Left ventricle myocardium inferior (tissue), 1 donor: ENCODE measurements at regions not wholly inside any gene's neighbourhood (a gene's known extent, or its start where the extent isn't known, plus 50 kb on each side); places are given as distances from the start of the nearest gene placed in this dataset.

Experiments
- DNase-seq: peaks from one replicate; pipeline ENCODE4 v3.0.0-alpha.2; 2020
- H3K27ac ChIP-seq: fragments of 200-600 bp; replicated peaks from 2 replicates; pipeline ENCODE4 v1.8.0; 2021
- H3K27me3 ChIP-seq: fragments of 200-600 bp; 2 replicates; pipeline ENCODE4 v1.8.0; 2021; ENCODE audit warnings: low read depth
- H3K36me3 ChIP-seq: fragments of 200-600 bp; 2 replicates; pipeline ENCODE4 v1.8.0; 2021
- H3K4me1 ChIP-seq: fragments of 200-600 bp; 2 replicates; pipeline ENCODE4 v1.8.0; 2021
- H3K4me3 ChIP-seq: fragments of 200-600 bp; 2 replicates; pipeline ENCODE4 v1.8.0; 2021; ENCODE audit warnings: mild to moderate bottlenecking, moderate library complexity
- H3K9me3 ChIP-seq: fragments of 200-600 bp; replicated peaks from 2 replicates; pipeline ENCODE4 v1.8.0; 2021
- CTCF ChIP-seq: fragments of 200-600 bp; IDR thresholded peaks from 2 replicates; pipeline ENCODE4 v1.8.0; 2021; ENCODE audit warnings: antibody characterized with exemption, mild to moderate bottlenecking, borderline replicate concordance
- intact Hi-C: fragments of 100-400 bp; cut with micrococcal nuclease; formaldehyde crosslinking; loops from one replicate; pipeline ENCODE4 v1.11.0; 2022
- donor health status: DM: no; HTN: yes; CAD: no; lungs with severe emphysema.

- no peaks in the 10 kb centered on the region for H3K27me3 ChIP-seq
- intact Hi-C loops: no loop called here
- no peak for TF ChIP-seq CTCF
Observed at GRCh38 chr16:74183601-74184360, 112.8 kb upstream of the PSMD7 start.

GRCh38 chr16:74169687-74170376, 126.8 kb upstream of the PSMD7 start:
- H3K9me3 ChIP-seq: no peaks in the 10 kb centered on the region
- intact Hi-C loops: no loop called here
- H3K4me3 ChIP-seq: peak overlapping the region; percentile 42
- H3K27me3 ChIP-seq: no peaks in the 10 kb centered on the region
- H3K27ac ChIP-seq: peak overlapping the region; percentile 22
- H3K4me1 ChIP-seq: no peaks in the 10 kb centered on the region
- H3K36me3 ChIP-seq: no peaks in the 10 kb centered on the region
- no peak for TF ChIP-seq CTCF
- no peak for DNase-seq

More at GRCh38 chr16:74183601-74184360, 112.8 kb upstream of the PSMD7 start:
- no peak for DNase-seq
- H3K9me3 ChIP-seq: peaks cover 31% of the 10 kb centered on the region
- no peaks in the 10 kb centered on the region for H3K36me3 ChIP-seq
- no peaks in the 10 kb centered on the region for H3K4me1 ChIP-seq
- H3K4me3 ChIP-seq: no peak overlapping the region
- H3K27ac ChIP-seq: no peak overlapping the region

GRCh38 chr16:74169066-74169465, 127.5 kb upstream of the PSMD7 start:
- no peak overlapping the region for H3K27ac ChIP-seq
- intact Hi-C loops: no loop called here

GRCh38 chr16:74168445-74168844, 128.2 kb upstream of the PSMD7 start:
- H3K9me3 ChIP-seq: peaks cover 9% of the 10 kb centered on the region
- TF ChIP-seq CTCF: no peak

More at GRCh38 chr16:74169066-74169465, 127.5 kb upstream of the PSMD7 start:
- H3K36me3 ChIP-seq: no peaks in the 10 kb centered on the region
- peaks cover 6% of the 10 kb centered on the region for H3K9me3 ChIP-seq
- DNase-seq: no peak
- no peaks in the 10 kb centered on the region for H3K4me1 ChIP-seq
- H3K4me3 ChIP-seq: no peak overlapping the region
- no peaks in the 10 kb centered on the region for H3K27me3 ChIP-seq
- TF ChIP-seq CTCF: no peak

GRCh38 chr16:74166456-74166855, 130.2 kb upstream of the PSMD7 start:
- DNase-seq: no peak
- H3K27me3 ChIP-seq: no peaks in the 10 kb centered on the region
- no peak overlapping the region for H3K27ac ChIP-seq
- H3K36me3 ChIP-seq: no peaks in the 10 kb centered on the region
- H3K9me3 ChIP-seq: peaks cover 9% of the 10 kb centered on the region
- H3K4me1 ChIP-seq: no peaks in the 10 kb centered on the region
- no peak overlapping the region for H3K4me3 ChIP-seq
- no peak for TF ChIP-seq CTCF
- intact Hi-C loops: no loop called here

More at GRCh38 chr16:74168445-74168844, 128.2 kb upstream of the PSMD7 start:
- Histone ChIP-seq H3K27me3 (no peaks in the 10 kb centered on the region), H3K27ac (no peak overlapping the region), H3K4me1 (no peaks in the 10 kb centered on the region), H3K36me3 (no peaks in the 10 kb centered on the region), H3K4me3 (no peak overlapping the region)
- intact Hi-C loops: no loop called here
- no peak for DNase-seq
